GM10266 (cell line): ENCODE measurements at regions not wholly inside any gene's neighbourhood (a gene's known extent, or its start where the extent isn't known, plus 50 kb on each side); places are given as distances from the start of the nearest gene placed in this dataset.

Source experiments
- DNase-seq: peaks from one replicate; pipeline ENCODE4 v3.0.0; 2012; ENCODE audit errors: extremely low spot score
- TF ChIP-seq, protein P1 (sequence below): IDR thresholded peaks from 2 replicates; pipeline ENCODE4 v1.5.1; 2012; ENCODE audit warnings: mild to moderate bottlenecking, low read depth; ENCODE audit not compliant: control insufficient read depth, insufficient read depth; ENCODE audit errors: missing control alignments

DNA sequence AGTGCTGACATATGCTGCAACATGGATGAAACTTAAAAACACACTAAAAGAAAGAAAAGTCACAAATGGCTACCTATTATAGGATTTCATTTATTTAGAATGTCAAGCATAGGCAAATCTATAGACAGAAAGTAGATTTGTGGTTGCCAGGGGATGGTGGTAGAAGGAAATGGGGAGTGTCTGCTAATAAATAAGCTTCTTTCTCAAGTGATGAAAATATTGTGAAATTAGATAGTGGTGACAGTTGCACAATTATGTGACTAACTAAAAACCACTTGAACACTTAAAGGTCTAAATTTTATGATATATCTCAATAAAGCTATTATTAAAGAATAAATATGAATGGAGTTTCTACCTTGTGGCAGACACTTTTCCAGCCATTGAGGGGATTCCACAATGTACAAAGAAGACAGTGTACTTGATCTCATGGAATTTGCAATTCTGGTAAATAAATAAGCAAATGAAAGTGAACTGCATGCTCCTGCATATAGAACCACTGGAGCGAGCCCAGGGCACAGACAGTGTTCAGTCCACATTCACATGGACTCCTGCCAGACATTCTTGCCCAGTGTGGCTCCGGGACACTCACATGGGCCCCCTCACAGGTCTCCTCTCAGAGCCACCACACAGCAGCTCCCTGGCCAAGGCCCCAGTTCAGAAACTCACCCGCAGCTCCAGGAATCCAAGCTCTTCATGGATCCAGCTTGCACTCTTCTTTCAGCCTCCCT, 107.1 kb upstream of the ARID2 start:
- DNase-seq: no peak
- TF ChIP-seq, protein P1, sequence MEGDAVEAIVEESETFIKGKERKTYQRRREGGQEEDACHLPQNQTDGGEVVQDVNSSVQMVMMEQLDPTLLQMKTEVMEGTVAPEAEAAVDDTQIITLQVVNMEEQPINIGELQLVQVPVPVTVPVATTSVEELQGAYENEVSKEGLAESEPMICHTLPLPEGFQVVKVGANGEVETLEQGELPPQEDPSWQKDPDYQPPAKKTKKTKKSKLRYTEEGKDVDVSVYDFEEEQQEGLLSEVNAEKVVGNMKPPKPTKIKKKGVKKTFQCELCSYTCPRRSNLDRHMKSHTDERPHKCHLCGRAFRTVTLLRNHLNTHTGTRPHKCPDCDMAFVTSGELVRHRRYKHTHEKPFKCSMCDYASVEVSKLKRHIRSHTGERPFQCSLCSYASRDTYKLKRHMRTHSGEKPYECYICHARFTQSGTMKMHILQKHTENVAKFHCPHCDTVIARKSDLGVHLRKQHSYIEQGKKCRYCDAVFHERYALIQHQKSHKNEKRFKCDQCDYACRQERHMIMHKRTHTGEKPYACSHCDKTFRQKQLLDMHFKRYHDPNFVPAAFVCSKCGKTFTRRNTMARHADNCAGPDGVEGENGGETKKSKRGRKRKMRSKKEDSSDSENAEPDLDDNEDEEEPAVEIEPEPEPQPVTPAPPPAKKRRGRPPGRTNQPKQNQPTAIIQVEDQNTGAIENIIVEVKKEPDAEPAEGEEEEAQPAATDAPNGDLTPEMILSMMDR: no peak

DNA sequence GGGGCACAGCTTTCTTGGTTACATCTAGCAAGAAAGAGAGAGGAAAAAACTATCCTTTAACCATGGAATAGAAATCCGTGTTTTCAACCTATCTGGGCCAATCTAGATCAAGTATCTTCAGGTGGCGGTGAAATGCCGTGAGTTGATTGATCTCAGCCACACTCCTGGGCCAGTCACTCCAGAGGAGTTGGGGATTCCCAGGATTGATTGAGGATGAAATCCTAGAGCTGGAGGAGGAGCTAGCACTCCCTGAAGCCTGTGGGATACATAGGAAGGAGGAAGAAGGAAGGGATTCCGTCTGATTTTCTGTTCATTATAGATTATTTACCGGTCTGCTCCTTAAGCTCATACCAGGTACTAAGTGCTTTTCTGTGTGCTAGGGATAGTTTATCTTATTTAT, 106.3 kb upstream of the ARID2 start:
- DNase-seq: no peak
- TF ChIP-seq, protein P1: no peak

- no peak for DNase-seq
- TF ChIP-seq, protein P1: no peak
These were observed 105.6 kb upstream of the ARID2 start for GRCh38 chr12:45623940-45624339.

GRCh38 chr12:45626965-45627364, 102.5 kb upstream of the ARID2 start:
- no peak for DNase-seq
- TF ChIP-seq, protein P1: no peak

GRCh38 chr12:45627407-45628069, 102.0 kb upstream of the ARID2 start:
- TF ChIP-seq, protein P1: no peak
- no peak for DNase-seq

- no peak for DNase-seq
These were observed 100.2 kb upstream of the ARID2 start for GRCh38 chr12:45629292-45629691.

GRCh38 chr12:45633733-45634132, 95.8 kb upstream of the ARID2 start:
- TF ChIP-seq, protein P1: no peak
- DNase-seq: no peak

More at GRCh38 chr12:45629292-45629691, 100.2 kb upstream of the ARID2 start:
- TF ChIP-seq, protein P1: no peak
